Stimulated activated CD8-positive, alpha-beta memory T cell treated with anti-CD3 and anti-CD28 coated beads, Interleukin-7, amount 100 ng/mL, for 4 hours (primary cell): ENCODE measurements at regions not wholly inside any gene's neighbourhood (a gene's known extent, or its start where the extent isn't known, plus 50 kb on each side); places are given as distances from the start of the nearest gene placed in this dataset.
"Not testable (repeated sequence)": the region's sequence is repeated elsewhere in the genome, so short reads cannot be mapped to it uniquely, and the experiment has no call there.

Source experiments
- DNase-seq, 2 donors: peaks; one replicate each; pipeline ENCODE4 v3.0.0-alpha.2; 2020; ENCODE audit warnings: low read depth in 2 of 2

GRCh38 chr2:38483776-38484501 is 106.9 kb upstream of the ATL2 start:
- DNase-seq, result no peak

- DNase-seq, result not testable (repeated sequence)
Observed at GRCh38 chr2:38482710-38483109, 105.6 kb upstream of the ATL2 start.

GRCh38 chr2:38480617-38481016 is 103.5 kb upstream of the ATL2 start:
- no peak for DNase-seq

GRCh38 chr2:38477006-38477405 is 99.9 kb upstream of the ATL2 start:
- no peak for DNase-seq

GRCh38 chr2:38475567-38475881 is 98.5 kb upstream of the ATL2 start:
- DNase-seq, result no peak

- no peak for DNase-seq
Observed at GRCh38 chr2:38474715-38475566, 97.9 kb upstream of the ATL2 start.

- no peak for DNase-seq
Observed at GRCh38 chr2:38474021-38474456, 97.0 kb upstream of the ATL2 start.

GRCh38 chr2:38473333-38474005 is 96.4 kb upstream of the ATL2 start:
- DNase-seq, result no peak

GRCh38 chr2:38470115-38470514 is 93.0 kb upstream of the ATL2 start:
- no peak for DNase-seq

GRCh38 chr2:38467768-38468455 is 90.8 kb upstream of the ATL2 start:
- DNase-seq, result no peak

- no peak for DNase-seq
Observed at GRCh38 chr2:38466876-38467767, 90.0 kb upstream of the ATL2 start.

- no peak for DNase-seq
Observed at GRCh38 chr2:38466409-38466808, 89.3 kb upstream of the ATL2 start.

- no peak for DNase-seq
Observed at GRCh38 chr2:38465789-38466127, 88.7 kb upstream of the ATL2 start.

- DNase-seq, result no peak
Observed at GRCh38 chr2:38464971-38465788, 88.1 kb upstream of the ATL2 start.

GRCh38 chr2:38463752-38464151 is 86.7 kb upstream of the ATL2 start:
- DNase-seq, result no peak

GRCh38 chr2:38462121-38462661 is 85.1 kb upstream of the ATL2 start:
- no peak for DNase-seq

GRCh38 chr2:38461470-38461869 is 84.4 kb upstream of the ATL2 start:
- DNase-seq, result no peak

GRCh38 chr2:38460313-38460712 is 83.2 kb upstream of the ATL2 start:
- DNase-seq, result no peak

- no peak for DNase-seq
Observed at GRCh38 chr2:38454081-38454480, 77.0 kb upstream of the ATL2 start.

GRCh38 chr2:38451778-38452177 is 74.7 kb upstream of the ATL2 start:
- DNase-seq, result not testable (repeated sequence)
